CD14-positive monocyte (primary cell): ENCODE measurements at regions not wholly inside any gene's neighbourhood (a gene's known extent, or its start where the extent isn't known, plus 50 kb on each side); places are given as distances from the start of the nearest gene placed in this dataset.
"Not testable (repeated sequence)": the region's sequence is repeated elsewhere in the genome, so short reads cannot be mapped to it uniquely, and the experiment has no call there.

Source experiments
- DNase-seq, 3 donors: peaks; one replicate each; pipeline ENCODE4 v3.0.0-alpha.2; 2011 to 2022
- H2AFZ ChIP-seq: 2 replicates; pipeline ENCODE4 v1.6.0; 2012; ENCODE audit warnings: mild to moderate bottlenecking, low read depth, low read length, inconsistent platforms; ENCODE audit not compliant: insufficient read depth, poor library complexity, severe bottlenecking
- H3K27ac ChIP-seq, 2 donors: 1 replicate in 1 of 2; 2 replicates in 1 of 2; pipeline ENCODE4 v1.5.1; 2012 to 2013; ENCODE audit warnings: low read length in 2 of 2, control low read depth in 1 of 2, inconsistent platforms in 1 of 2, low read depth in 1 of 2, mild to moderate bottlenecking in 1 of 2
- H3K27me3 ChIP-seq, 2 donors: one replicate each; pipeline versions ENCODE4 v1.6.0 to v1.6.1; 2011 to 2013; ENCODE audit warnings: low read length in 2 of 2; ENCODE audit not compliant: control insufficient read depth in 2 of 2, insufficient read depth in 2 of 2
- H3K36me3 ChIP-seq, 2 donors: replicated peaks in 1 of 2; 1 replicate in 1 of 2; 2 replicates in 1 of 2; pipeline versions ENCODE4 v1.5.1 to v1.6.1; 2012 to 2013; ENCODE audit warnings: low read length in 2 of 2, control low read depth in 1 of 2, inconsistent platforms in 1 of 2, mild to moderate bottlenecking in 1 of 2; ENCODE audit not compliant: insufficient read depth in 2 of 2, control insufficient read depth in 1 of 2
- H3K4me1 ChIP-seq, 2 donors: 1 replicate in 1 of 2; 2 replicates in 1 of 2; pipeline versions ENCODE4 v1.5.1 to v1.6.1; 2012 to 2013; ENCODE audit warnings: low read length in 2 of 2, control low read depth in 1 of 2, inconsistent platforms in 1 of 2, mild to moderate bottlenecking in 1 of 2, moderate library complexity in 1 of 2; ENCODE audit not compliant: insufficient read depth in 2 of 2, control insufficient read depth in 1 of 2
- H3K4me2 ChIP-seq: replicated peaks from 2 replicates; pipeline ENCODE3; 2012; ENCODE audit warnings: low read length, moderate library complexity, mild to moderate bottlenecking; ENCODE audit not compliant: poor library complexity, severe bottlenecking; ENCODE audit errors: extremely low read depth
- H3K4me3 ChIP-seq, 3 experiments: fragments of 200-600 bp in 1 of 3; sonication (generic) in 1 of 3; replicated peaks in 1 of 3; 1 replicate in 2 of 3; 2 replicates in 1 of 3; pipeline ENCODE4 v1.5.1; 2011 to 2013; ENCODE audit warnings: low read length in 3 of 3, mild to moderate bottlenecking in 3 of 3, control low read depth in 2 of 3, low read depth in 2 of 3, inconsistent platforms in 1 of 3, moderate library complexity in 1 of 3
- H3K79me2 ChIP-seq: 2 replicates; pipeline ENCODE4 v1.6.0; 2012; ENCODE audit warnings: mild to moderate bottlenecking, control low read depth, inconsistent platforms, low read length, moderate library complexity; ENCODE audit not compliant: insufficient read depth
- H3K9ac ChIP-seq: 2 replicates; pipeline ENCODE4 v1.6.0; 2017; ENCODE audit warnings: low read length, mild to moderate bottlenecking; ENCODE audit not compliant: insufficient read depth, poor library complexity, severe bottlenecking
- H3K9me3 ChIP-seq, 2 donors: replicated peaks in 1 of 2; 1 replicate in 1 of 2; 2 replicates in 1 of 2; pipeline versions ENCODE4 v1.5.1 to v1.6.1; 2012 to 2013; ENCODE audit warnings: low read length in 2 of 2, control low read depth in 1 of 2; ENCODE audit not compliant: control insufficient read depth in 1 of 2, insufficient read depth in 1 of 2
- H4K20me1 ChIP-seq: 2 replicates; pipeline ENCODE4 v1.6.0; 2012; ENCODE audit warnings: mild to moderate bottlenecking, low read length, control low read depth, moderate library complexity; ENCODE audit not compliant: insufficient read depth
- H3K27ac Mint-ChIP-seq, 7 donors: one replicate each; pipeline ENCODE4 v1.8.0; 2020; ENCODE audit warnings: mild to moderate bottlenecking in 7 of 7, mixed read lengths in 7 of 7, moderate library complexity in 6 of 7, inconsistent platforms in 2 of 7
- H3K27me3 Mint-ChIP-seq, 3 donors: one replicate each; pipeline ENCODE4 v1.8.0; 2021 to 2022; ENCODE audit warnings: low read depth in 3 of 3, mild to moderate bottlenecking in 3 of 3, mixed read lengths in 3 of 3, moderate library complexity in 3 of 3, inconsistent platforms in 1 of 3
- H3K36me3 Mint-ChIP-seq, 2 donors: one replicate each; pipeline ENCODE4 v1.8.0; 2020; ENCODE audit warnings: mixed read lengths in 2 of 2, inconsistent platforms in 1 of 2, mild to moderate bottlenecking in 1 of 2
- H3K4me1 Mint-ChIP-seq: one replicate; pipeline ENCODE4 v1.8.0; 2020; ENCODE audit warnings: mild to moderate bottlenecking, mixed read lengths
- H3K4me3 Mint-ChIP-seq, 2 donors: one replicate each; pipeline ENCODE4 v1.8.0; 2020; ENCODE audit warnings: mild to moderate bottlenecking in 2 of 2, mixed read lengths in 2 of 2, moderate library complexity in 1 of 2
- H3K9me3 Mint-ChIP-seq, 7 donors: one replicate each; pipeline ENCODE4 v1.8.0; 2020 to 2022; ENCODE audit warnings: mixed read lengths in 7 of 7, mild to moderate bottlenecking in 6 of 7, moderate library complexity in 6 of 7, inconsistent platforms in 2 of 7
- WGBS: methylation state at CpG from one replicate; pipeline ENCODE4 v1.1.5; 2013; ENCODE audit warnings: missing lambda C conversion rate; ENCODE audit not compliant: insufficient coverage; 5-methylcytosine and 5-hydroxymethylcytosine counted together
- intact Hi-C, 2 donors: fragments of 100-400 bp; cut with micrococcal nuclease; formaldehyde crosslinking; loops; one replicate each; pipeline versions ENCODE4 v1.15.0 to v1.15.1; 2023
- TF ChIP-seq, protein P1 (sequence below): fragments of 200-600 bp; IDR thresholded peaks from one replicate; pipeline ENCODE4 v1.8.0; 2022; ENCODE audit warnings: antibody characterized with exemption, mild to moderate bottlenecking

DNA sequence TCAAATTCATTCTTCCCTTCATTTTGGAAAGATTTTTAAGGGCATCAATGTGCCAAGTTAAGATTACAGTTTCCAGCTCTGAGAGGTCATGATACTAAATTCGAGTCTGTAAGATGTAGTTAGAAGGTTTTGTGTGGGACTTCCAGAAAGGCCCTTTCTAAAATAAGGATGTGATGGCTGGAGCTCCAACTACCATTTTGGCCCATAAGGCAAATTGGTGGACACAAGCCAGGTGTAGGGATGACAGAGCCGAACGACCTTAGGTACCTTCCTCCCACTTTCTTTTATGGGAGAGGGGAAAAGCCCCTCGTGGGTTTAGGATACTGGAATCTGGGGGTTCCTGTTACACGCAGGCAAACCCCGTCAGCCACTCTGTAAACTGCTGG lies 54.3 kb upstream of the PTPDC1 start:
- Histone ChIP-seq H3K36me3 (no peaks in the 10 kb centered on the region), H3K9me3 (peaks cover 8 to 14% of the 10 kb centered on the region in 2 donors), H3K27me3 (peaks cover 6 to 7% of the 10 kb centered on the region in 2 donors), H4K20me1 (no peaks in the 10 kb centered on the region), H3K4me1 (peaks cover 11 to 14% of the 10 kb centered on the region in 2 donors), H3K9ac (peak overlapping the region; percentile 80), H3K4me2 (peak overlapping the region; percentile 78), H3K79me2 (no peaks in the 10 kb centered on the region), H3K27ac (peak overlapping the region; percentile 67 to 82), H3K4me3 (peak overlapping the region; percentile 78 to 93 (median 81)), H2AFZ (peak overlapping the region; percentile 95)
- Mint-ChIP-seq H3K9me3 (peaks cover 5 to 20% (median 14%) of the 10 kb centered on the region in 7 donors), H3K4me3 (peak overlapping the region; percentile 96 to 99), H3K27me3 (peaks cover 5 to 14% (median 13%) of the 10 kb centered on the region in 3 donors), H3K27ac (peak overlapping the region in 6 of 7 donors; percentile 85 to 96 (median 90)), H3K4me1 (peaks cover 16% of the 10 kb centered on the region), H3K36me3 (peaks cover 0 to 2% of the 10 kb centered on the region in 2 donors)
- TF ChIP-seq, protein P1, sequence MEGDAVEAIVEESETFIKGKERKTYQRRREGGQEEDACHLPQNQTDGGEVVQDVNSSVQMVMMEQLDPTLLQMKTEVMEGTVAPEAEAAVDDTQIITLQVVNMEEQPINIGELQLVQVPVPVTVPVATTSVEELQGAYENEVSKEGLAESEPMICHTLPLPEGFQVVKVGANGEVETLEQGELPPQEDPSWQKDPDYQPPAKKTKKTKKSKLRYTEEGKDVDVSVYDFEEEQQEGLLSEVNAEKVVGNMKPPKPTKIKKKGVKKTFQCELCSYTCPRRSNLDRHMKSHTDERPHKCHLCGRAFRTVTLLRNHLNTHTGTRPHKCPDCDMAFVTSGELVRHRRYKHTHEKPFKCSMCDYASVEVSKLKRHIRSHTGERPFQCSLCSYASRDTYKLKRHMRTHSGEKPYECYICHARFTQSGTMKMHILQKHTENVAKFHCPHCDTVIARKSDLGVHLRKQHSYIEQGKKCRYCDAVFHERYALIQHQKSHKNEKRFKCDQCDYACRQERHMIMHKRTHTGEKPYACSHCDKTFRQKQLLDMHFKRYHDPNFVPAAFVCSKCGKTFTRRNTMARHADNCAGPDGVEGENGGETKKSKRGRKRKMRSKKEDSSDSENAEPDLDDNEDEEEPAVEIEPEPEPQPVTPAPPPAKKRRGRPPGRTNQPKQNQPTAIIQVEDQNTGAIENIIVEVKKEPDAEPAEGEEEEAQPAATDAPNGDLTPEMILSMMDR: no peak
- 0% methylated on average over 2 of the region's 6 CpGs for WGBS
- DNase-seq: no peak
- intact Hi-C loops: loop anchor here (5.0 kb wide), 2 partner anchors 137 to 463 kb away; no protein-coding TSS in a partner anchor

GRCh38 chr9:94026816-94027215 lies 57.4 kb upstream of the PTPDC1 start:
- Histone ChIP-seq H3K27ac (no peak overlapping the region), H4K20me1 (no peaks in the 10 kb centered on the region), H3K4me2 (no peak overlapping the region), H3K9ac (no peak overlapping the region), H3K9me3 (peaks cover 8 to 14% of the 10 kb centered on the region in 2 donors), H2AFZ (no peak overlapping the region), H3K4me3 (no peak overlapping the region), H3K36me3 (no peaks in the 10 kb centered on the region), H3K27me3 (peaks cover 6 to 7% of the 10 kb centered on the region in 2 donors), H3K79me2 (no peaks in the 10 kb centered on the region), H3K4me1 (peaks cover 11 to 14% of the 10 kb centered on the region in 2 donors)
- Mint-ChIP-seq H3K4me3 (no peak overlapping the region), H3K27ac (no peak overlapping the region), H3K9me3 (peaks cover 15 to 33% (median 29%) of the 10 kb centered on the region in 7 donors), H3K27me3 (peaks cover 6 to 10% (median 9%) of the 10 kb centered on the region in 3 donors), H3K36me3 (peaks cover 0 to 2% of the 10 kb centered on the region in 2 donors), H3K4me1 (peaks cover 16% of the 10 kb centered on the region)
- TF ChIP-seq, protein P1: no peak
- no peak for DNase-seq
- intact Hi-C loops: loop anchor here in 1 of 2 donors (5.0 kb wide), 1 partner anchor 140 kb away; no protein-coding TSS in a partner anchor

DNA sequence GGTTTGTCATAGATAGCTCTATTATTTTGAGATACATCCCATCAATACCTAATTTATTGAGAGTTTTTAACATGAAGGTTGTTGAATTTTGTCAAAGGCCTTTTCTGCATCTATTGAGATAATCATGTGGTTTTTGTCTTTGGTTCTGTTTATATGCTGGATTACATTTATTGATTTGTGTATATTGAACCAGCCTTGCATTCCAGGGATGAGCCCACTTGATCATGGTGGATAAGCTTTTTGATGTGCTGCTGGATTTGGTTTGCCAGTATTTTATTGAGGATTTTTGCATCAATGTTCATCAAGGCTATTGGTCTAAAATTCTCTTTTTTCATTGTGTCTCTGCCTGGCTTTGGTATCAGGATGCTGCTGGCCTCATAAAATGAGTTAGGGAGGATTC lies 61.8 kb upstream of the PTPDC1 start:
- H3K4me1 Mint-ChIP-seq, H3K9ac ChIP-seq, H3K36me3 Mint-ChIP-seq, H2AFZ ChIP-seq, H3K27me3 Mint-ChIP-seq, H3K27ac ChIP-seq, H3K4me3 Mint-ChIP-seq, H3K4me3 ChIP-seq, H3K4me2 ChIP-seq, H3K27me3 ChIP-seq, intact Hi-C loops, DNase-seq, H3K4me1 ChIP-seq, H4K20me1 ChIP-seq, H3K36me3 ChIP-seq, H3K27ac Mint-ChIP-seq, H3K79me2 ChIP-seq: not testable (repeated sequence)
- peaks cover 15 to 41% (median 32%) of the 10 kb centered on the region in 7 donors for H3K9me3 Mint-ChIP-seq
- peaks cover 8 to 14% of the 10 kb centered on the region in 2 donors for H3K9me3 ChIP-seq
